ENCODE measurements at regions not wholly inside any gene's neighbourhood (a gene's known extent, or its start where the extent isn't known, plus 50 kb on each side); places are given as distances from the start of the nearest gene placed in this dataset.

DNA sequence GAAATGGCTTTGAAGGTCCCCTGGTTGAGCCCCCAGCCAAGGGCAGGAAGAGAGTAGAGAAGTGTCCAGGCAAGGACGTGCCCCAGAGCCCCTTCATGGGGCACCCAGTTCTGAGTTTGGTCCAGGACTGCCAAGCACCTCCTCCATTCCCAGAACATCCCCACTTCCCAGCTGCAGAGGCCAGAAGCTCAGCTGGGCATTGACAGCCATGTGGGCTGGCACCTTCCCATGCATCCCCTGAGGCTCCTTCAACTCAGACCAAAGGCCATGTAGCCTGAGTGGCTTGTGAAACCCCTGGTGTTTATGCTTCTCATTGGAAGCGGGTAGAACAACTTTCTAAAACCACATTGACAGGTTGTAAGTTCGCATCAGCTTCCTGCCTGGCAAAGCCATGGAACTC lies 789.6 kb downstream of the TBC1D22A start:
- H3K4me3 ChIP-seq (ENCODE audit: low read depth, low read length): no peak overlapping the region
- TF ChIP-seq ZNF239 (tag by site-specific recombination; IDR thresholded peaks at IDR 0.05) (no peak), ZNF558 (tag by site-specific recombination; IDR thresholded peaks at IDR 0.05) (no peak), ZBTB8A (tag by site-specific recombination; IDR thresholded peaks at IDR 0.05) (no peak), ZNF624 (tag by site-specific recombination; IDR thresholded peaks at IDR 0.05) (no peak), ZNF114 (tag by site-specific recombination; IDR thresholded peaks at IDR 0.05) (no peak), ZNF2 (tag by site-specific recombination; IDR thresholded peaks at IDR 0.05) (no peak), ZNF555 (tag by site-specific recombination; conservative IDR thresholded peaks at IDR 0.05) (no peak), ZNF37A (tag by site-specific recombination; IDR thresholded peaks at IDR 0.05) (no peak), ZXDB (tag by site-specific recombination; IDR thresholded peaks at IDR 0.05) (no peak), PRDM1 (tag by site-specific recombination; IDR thresholded peaks at IDR 0.05) (no peak), ZNF837 (tag by site-specific recombination; IDR thresholded peaks at IDR 0.05) (no peak), ZNF10 (tag by site-specific recombination; IDR thresholded peaks at IDR 0.05) (no peak), MYNN (tag by site-specific recombination; IDR thresholded peaks at IDR 0.05; ENCODE audit: borderline replicate concordance) (no peak), ZNF223 (tag by site-specific recombination; IDR thresholded peaks at IDR 0.05) (no peak), ZNF501 (tag by site-specific recombination; IDR thresholded peaks at IDR 0.05) (no peak), ZNF48 (tag by site-specific recombination; IDR thresholded peaks at IDR 0.05) (no peak), ZFHX2 (tag by site-specific recombination; conservative IDR thresholded peaks at IDR 0.05) (no peak)
- TF ChIP-seq, protein P1, sequence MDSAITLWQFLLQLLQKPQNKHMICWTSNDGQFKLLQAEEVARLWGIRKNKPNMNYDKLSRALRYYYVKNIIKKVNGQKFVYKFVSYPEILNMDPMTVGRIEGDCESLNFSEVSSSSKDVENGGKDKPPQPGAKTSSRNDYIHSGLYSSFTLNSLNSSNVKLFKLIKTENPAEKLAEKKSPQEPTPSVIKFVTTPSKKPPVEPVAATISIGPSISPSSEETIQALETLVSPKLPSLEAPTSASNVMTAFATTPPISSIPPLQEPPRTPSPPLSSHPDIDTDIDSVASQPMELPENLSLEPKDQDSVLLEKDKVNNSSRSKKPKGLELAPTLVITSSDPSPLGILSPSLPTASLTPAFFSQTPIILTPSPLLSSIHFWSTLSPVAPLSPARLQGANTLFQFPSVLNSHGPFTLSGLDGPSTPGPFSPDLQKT (IDR thresholded peaks at IDR 0.05; ENCODE audit: borderline replicate concordance, low read depth, low read length): no peak
- TF ChIP-seq, protein P2, sequence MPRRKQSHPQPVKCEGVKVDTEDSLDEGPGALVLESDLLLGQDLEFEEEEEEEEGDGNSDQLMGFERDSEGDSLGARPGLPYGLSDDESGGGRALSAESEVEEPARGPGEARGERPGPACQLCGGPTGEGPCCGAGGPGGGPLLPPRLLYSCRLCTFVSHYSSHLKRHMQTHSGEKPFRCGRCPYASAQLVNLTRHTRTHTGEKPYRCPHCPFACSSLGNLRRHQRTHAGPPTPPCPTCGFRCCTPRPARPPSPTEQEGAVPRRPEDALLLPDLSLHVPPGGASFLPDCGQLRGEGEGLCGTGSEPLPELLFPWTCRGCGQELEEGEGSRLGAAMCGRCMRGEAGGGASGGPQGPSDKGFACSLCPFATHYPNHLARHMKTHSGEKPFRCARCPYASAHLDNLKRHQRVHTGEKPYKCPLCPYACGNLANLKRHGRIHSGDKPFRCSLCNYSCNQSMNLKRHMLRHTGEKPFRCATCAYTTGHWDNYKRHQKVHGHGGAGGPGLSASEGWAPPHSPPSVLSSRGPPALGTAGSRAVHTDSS (tag by site-specific recombination; IDR thresholded peaks at IDR 0.05): no peak
- H3K36me3 ChIP-seq (ENCODE audit: control insufficient read depth in 2 of 2, insufficient read depth in 1 of 2, low read length in 2 of 2): no peaks in the 10 kb centered on the region
- POLR2A ChIA-PET: no interaction called here
- no peak overlapping the region for H3K27ac ChIP-seq (ENCODE audit: extremely low read depth, low read depth, low read length)
- no peaks in the 10 kb centered on the region for H3K9me3 ChIP-seq (ENCODE audit: control insufficient read depth, insufficient read depth, low read depth, low read length)
- CTCF ChIA-PET: no interaction called here
- no peaks in the 10 kb centered on the region for H3K4me1 ChIP-seq (ENCODE audit: control insufficient read depth, insufficient read depth, low read length)

DNA sequence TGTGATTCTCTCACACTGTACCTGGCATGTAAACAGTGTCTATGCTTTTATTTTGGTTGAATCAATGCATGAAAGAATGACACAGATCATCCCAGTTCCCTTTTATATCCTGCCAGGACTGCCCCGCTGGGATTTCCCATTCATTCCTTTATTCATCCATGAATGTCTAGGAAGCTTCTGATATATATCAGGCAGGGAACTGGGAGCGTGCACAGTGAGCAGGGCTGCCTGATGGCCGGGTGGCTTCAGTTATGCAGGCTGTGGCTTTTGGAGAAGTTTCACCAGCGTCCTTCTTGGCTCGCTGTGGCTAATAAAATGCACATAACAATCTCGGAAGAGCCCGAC lies 789.0 kb downstream of the TBC1D22A start:
- Histone ChIP-seq H3K4me3 (ENCODE audit: low read depth, low read length) (no peak overlapping the region), H3K36me3 (ENCODE audit: control insufficient read depth in 2 of 2, insufficient read depth in 1 of 2, low read length in 2 of 2) (no peaks in the 10 kb centered on the region), H3K4me1 (ENCODE audit: control insufficient read depth, insufficient read depth, low read length) (no peaks in the 10 kb centered on the region), H3K9me3 (ENCODE audit: control insufficient read depth, insufficient read depth, low read depth, low read length) (no peaks in the 10 kb centered on the region), H3K27ac (ENCODE audit: extremely low read depth, low read depth, low read length) (no peak overlapping the region)
- CTCF ChIA-PET: no interaction called here
- POLR2A ChIA-PET: no interaction called here
- no peak for TF ChIP-seq PRDM1 (tag by site-specific recombination; IDR thresholded peaks at IDR 0.05)
- TF ChIP-seq, protein P3, sequence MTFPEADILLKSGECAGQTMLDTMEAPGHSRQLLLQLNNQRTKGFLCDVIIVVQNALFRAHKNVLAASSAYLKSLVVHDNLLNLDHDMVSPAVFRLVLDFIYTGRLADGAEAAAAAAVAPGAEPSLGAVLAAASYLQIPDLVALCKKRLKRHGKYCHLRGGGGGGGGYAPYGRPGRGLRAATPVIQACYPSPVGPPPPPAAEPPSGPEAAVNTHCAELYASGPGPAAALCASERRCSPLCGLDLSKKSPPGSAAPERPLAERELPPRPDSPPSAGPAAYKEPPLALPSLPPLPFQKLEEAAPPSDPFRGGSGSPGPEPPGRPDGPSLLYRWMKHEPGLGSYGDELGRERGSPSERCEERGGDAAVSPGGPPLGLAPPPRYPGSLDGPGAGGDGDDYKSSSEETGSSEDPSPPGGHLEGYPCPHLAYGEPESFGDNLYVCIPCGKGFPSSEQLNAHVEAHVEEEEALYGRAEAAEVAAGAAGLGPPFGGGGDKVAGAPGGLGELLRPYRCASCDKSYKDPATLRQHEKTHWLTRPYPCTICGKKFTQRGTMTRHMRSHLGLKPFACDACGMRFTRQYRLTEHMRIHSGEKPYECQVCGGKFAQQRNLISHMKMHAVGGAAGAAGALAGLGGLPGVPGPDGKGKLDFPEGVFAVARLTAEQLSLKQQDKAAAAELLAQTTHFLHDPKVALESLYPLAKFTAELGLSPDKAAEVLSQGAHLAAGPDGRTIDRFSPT (tag by site-specific recombination; IDR thresholded peaks at IDR 0.05): no peak
- TF ChIP-seq, protein P4, sequence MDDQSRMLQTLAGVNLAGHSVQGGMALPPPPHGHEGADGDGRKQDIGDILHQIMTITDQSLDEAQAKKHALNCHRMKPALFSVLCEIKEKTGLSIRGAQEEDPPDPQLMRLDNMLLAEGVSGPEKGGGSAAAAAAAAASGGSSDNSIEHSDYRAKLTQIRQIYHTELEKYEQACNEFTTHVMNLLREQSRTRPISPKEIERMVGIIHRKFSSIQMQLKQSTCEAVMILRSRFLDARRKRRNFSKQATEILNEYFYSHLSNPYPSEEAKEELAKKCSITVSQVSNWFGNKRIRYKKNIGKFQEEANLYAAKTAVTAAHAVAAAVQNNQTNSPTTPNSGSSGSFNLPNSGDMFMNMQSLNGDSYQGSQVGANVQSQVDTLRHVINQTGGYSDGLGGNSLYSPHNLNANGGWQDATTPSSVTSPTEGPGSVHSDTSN (CRISPR knock-in tag; IDR thresholded peaks at IDR 0.05): no peak
- no peak for TF ChIP-seq ZNF76 (tag by site-specific recombination; IDR thresholded peaks at IDR 0.05; ENCODE audit: borderline replicate concordance, low read depth)
- no peak for TF ChIP-seq GLI2 (tag by site-specific recombination; IDR thresholded peaks at IDR 0.05; ENCODE audit: borderline replicate concordance, low read depth)
- no peak for TF ChIP-seq ZNF140 (tag by site-specific recombination; IDR thresholded peaks at IDR 0.05)
- no peak for TF ChIP-seq REPIN1 (tag by site-specific recombination; IDR thresholded peaks at IDR 0.05; ENCODE audit: low read depth)
- TF ChIP-seq ZNF571 (tag by site-specific recombination; IDR thresholded peaks at IDR 0.05): no peak
- TF ChIP-seq ZNF529 (tag by site-specific recombination; IDR thresholded peaks at IDR 0.05; ENCODE audit: insufficient replicate concordance): no peak
- TF ChIP-seq ZNF311 (tag by site-specific recombination; IDR thresholded peaks at IDR 0.05; ENCODE audit: borderline replicate concordance): no peak
- TF ChIP-seq, protein P5, sequence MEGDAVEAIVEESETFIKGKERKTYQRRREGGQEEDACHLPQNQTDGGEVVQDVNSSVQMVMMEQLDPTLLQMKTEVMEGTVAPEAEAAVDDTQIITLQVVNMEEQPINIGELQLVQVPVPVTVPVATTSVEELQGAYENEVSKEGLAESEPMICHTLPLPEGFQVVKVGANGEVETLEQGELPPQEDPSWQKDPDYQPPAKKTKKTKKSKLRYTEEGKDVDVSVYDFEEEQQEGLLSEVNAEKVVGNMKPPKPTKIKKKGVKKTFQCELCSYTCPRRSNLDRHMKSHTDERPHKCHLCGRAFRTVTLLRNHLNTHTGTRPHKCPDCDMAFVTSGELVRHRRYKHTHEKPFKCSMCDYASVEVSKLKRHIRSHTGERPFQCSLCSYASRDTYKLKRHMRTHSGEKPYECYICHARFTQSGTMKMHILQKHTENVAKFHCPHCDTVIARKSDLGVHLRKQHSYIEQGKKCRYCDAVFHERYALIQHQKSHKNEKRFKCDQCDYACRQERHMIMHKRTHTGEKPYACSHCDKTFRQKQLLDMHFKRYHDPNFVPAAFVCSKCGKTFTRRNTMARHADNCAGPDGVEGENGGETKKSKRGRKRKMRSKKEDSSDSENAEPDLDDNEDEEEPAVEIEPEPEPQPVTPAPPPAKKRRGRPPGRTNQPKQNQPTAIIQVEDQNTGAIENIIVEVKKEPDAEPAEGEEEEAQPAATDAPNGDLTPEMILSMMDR (tag by site-specific recombination; IDR thresholded peaks at IDR 0.05): no peak
- TF ChIP-seq ZNF274 (IDR thresholded peaks at IDR 0.05; ENCODE audit: low read length): no peak
- TF ChIP-seq ZNF274 (tag by site-specific recombination; IDR thresholded peaks at IDR 0.05; ENCODE audit: borderline replicate concordance): no peak
- no peak for TF ChIP-seq ZNF777 (tag by site-specific recombination; IDR thresholded peaks at IDR 0.05; ENCODE audit: borderline replicate concordance)
